Spinal cord (tissue), 9 donors: ENCODE measurements at regions not wholly inside any gene's neighbourhood (a gene's known extent, or its start where the extent isn't known, plus 50 kb on each side); places are given as distances from the start of the nearest gene placed in this dataset.

ENCODE experiments used
- DNase-seq, 6 donors: peaks; one replicate each; pipeline versions ENCODE4 v3.0.0 to v3.0.0-alpha.2; 2013 to 2015; ENCODE audit warnings: low spot score in 6 of 6, low read depth in 4 of 6
- H3K27ac ChIP-seq: one replicate; pipeline ENCODE4 v1.5.1; 2013; ENCODE audit warnings: low read depth, low read length, control low read depth
- H3K27me3 ChIP-seq: one replicate; pipeline ENCODE4 v1.6.1; 2013; ENCODE audit warnings: low read length; ENCODE audit not compliant: control insufficient read depth, insufficient read depth
- H3K36me3 ChIP-seq: one replicate; pipeline ENCODE4 v1.6.1; 2013; ENCODE audit warnings: low read length; ENCODE audit not compliant: control insufficient read depth, insufficient read depth
- H3K4me1 ChIP-seq: one replicate; pipeline ENCODE4 v1.6.1; 2013; ENCODE audit warnings: low read length; ENCODE audit not compliant: control insufficient read depth, insufficient read depth
- H3K4me3 ChIP-seq: one replicate; pipeline ENCODE4 v1.5.1; 2013; ENCODE audit warnings: low read depth, low read length, control low read depth
- H3K9me3 ChIP-seq: one replicate; pipeline ENCODE4 v1.6.1; 2013; ENCODE audit warnings: low read length; ENCODE audit not compliant: control insufficient read depth, insufficient read depth
- WGBS: methylation state at CpG from one replicate; pipeline ENCODE4 v1.1.5; 2013; ENCODE audit warnings: missing lambda C conversion rate; ENCODE audit not compliant: insufficient coverage; 5-methylcytosine and 5-hydroxymethylcytosine counted together
- donor health status: healthy.

DNA sequence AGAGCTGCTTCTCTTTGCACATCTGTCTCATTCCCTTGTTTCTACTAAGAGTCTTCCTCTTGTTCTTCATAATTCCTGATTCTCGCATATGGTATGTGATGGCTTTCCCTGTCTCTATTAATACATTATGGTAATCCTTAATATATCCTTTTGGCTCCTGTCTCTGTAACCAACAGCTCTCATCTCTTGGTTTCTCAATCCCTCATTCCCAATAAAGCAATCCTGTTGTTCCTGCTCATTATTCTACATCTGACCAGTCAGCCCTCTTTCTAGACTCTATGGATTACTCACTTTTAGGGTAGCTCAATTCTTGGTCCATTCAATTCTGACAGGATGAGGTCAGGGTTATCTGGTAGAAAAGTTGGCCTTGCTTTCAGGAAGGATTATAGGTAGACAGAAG, 349.9 kb downstream of the LRIG3 start:
- no peaks in the 10 kb centered on the region for H3K36me3 ChIP-seq
- no peaks in the 10 kb centered on the region for H3K9me3 ChIP-seq
- H3K4me3 ChIP-seq: no peak overlapping the region
- no peak for DNase-seq
- WGBS: no CpG with 5 or more reads among the region's 1 CpG
- no peaks in the 10 kb centered on the region for H3K27me3 ChIP-seq
- H3K27ac ChIP-seq: no peak overlapping the region
- no peaks in the 10 kb centered on the region for H3K4me1 ChIP-seq

DNA sequence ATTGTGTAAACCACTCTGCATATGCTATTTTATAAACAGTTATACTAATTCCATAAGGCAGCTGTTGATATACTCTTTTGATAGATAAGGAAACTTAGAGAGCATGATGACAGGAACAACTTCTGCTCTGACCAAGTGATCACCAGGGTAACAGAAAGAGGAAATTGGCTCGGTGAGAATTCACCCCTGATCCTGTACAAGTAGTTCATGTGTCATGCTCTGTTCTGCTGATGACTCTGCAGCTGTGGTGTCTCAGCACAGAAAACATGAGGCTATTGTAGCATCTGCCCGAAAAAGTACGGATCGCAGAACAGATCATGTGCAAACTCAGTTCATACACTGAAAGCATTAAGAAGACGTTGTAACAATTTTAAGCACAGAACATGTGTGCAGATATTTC, 345.0 kb downstream of the LRIG3 start:
- WGBS: 72% methylated on average over 4 of the region's 5 CpGs
- Histone ChIP-seq H3K36me3 (no peaks in the 10 kb centered on the region), H3K27me3 (no peaks in the 10 kb centered on the region), H3K27ac (no peak overlapping the region), H3K4me3 (no peak overlapping the region), H3K9me3 (no peaks in the 10 kb centered on the region), H3K4me1 (no peaks in the 10 kb centered on the region)
- no peak for DNase-seq

DNA sequence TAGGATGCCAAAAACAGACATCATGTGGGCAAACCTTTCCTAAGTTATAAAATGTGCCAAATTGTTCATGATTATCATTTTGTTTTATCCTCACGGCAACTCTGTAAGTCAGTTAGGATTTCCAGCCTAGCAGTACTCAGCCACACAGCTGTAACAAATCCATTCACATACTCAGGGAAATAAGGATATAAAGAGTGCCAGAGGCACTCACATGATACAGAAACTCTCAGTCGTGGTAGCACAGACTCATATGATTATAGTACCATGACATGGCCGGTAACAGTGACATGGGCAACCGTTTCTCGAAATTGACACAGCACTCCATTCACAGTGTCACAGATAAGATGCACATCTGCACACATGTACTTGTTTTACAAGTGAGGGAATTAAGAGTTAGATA, 344.2 kb downstream of the LRIG3 start:
- H3K4me3 ChIP-seq: no peak overlapping the region
- no peak overlapping the region for H3K27ac ChIP-seq
- no peaks in the 10 kb centered on the region for H3K36me3 ChIP-seq
- H3K27me3 ChIP-seq: no peaks in the 10 kb centered on the region
- DNase-seq: no peak
- H3K9me3 ChIP-seq: no peaks in the 10 kb centered on the region
- 70% methylated on average over 2 of the region's 5 CpGs for WGBS
- no peaks in the 10 kb centered on the region for H3K4me1 ChIP-seq

DNA sequence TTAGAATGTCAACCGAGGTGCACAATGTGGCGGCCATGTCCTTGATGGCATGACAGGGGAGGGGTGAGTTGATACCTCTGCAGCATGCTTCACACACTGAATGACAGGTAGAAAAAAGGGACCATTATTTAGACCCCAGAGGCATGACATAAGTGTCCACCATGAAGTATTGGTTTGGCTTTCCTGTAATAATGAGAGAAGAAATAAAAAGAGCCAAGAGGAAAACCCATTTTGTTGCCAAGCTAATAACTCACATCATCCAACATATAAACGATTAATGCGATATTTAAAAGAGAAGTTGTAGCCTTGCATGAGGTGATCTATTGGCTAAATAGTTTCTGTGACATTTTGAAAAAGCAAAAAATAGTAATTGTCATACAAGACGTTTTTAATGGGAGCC, 343.4 kb downstream of the LRIG3 start:
- no peak overlapping the region for H3K27ac ChIP-seq
- H3K9me3 ChIP-seq: no peaks in the 10 kb centered on the region
- no peaks in the 10 kb centered on the region for H3K4me1 ChIP-seq
- no peak overlapping the region for H3K4me3 ChIP-seq
- DNase-seq: no peak
- no CpG with 5 or more reads among the region's 5 CpGs for WGBS
- H3K27me3 ChIP-seq: no peaks in the 10 kb centered on the region
- H3K36me3 ChIP-seq: no peaks in the 10 kb centered on the region

DNA sequence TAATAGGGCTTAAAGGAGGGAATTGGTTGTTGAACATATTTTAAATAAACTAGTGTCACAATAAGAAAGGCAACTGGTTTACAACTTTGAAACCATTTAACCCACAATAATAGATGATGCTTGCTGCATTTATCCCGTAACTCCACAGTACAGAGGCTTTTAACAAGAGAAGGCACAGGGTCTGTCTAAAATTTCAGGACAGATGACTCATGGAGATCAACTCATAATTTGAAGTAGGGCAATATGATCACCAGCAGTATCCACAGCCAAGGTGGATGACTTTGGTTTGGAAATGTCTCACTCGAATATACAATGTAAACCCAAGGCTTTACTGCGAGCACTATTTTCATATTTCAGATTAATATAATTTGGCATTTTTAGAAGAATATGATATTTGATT, 340.2 kb downstream of the LRIG3 start:
- no peaks in the 10 kb centered on the region for H3K36me3 ChIP-seq
- H3K4me1 ChIP-seq: no peaks in the 10 kb centered on the region
- no peaks in the 10 kb centered on the region for H3K9me3 ChIP-seq
- no peak overlapping the region for H3K27ac ChIP-seq
- no peak for DNase-seq
- WGBS: 80% methylated on average over 1 of the region's 3 CpGs
- H3K4me3 ChIP-seq: no peak overlapping the region
- no peaks in the 10 kb centered on the region for H3K27me3 ChIP-seq

DNA sequence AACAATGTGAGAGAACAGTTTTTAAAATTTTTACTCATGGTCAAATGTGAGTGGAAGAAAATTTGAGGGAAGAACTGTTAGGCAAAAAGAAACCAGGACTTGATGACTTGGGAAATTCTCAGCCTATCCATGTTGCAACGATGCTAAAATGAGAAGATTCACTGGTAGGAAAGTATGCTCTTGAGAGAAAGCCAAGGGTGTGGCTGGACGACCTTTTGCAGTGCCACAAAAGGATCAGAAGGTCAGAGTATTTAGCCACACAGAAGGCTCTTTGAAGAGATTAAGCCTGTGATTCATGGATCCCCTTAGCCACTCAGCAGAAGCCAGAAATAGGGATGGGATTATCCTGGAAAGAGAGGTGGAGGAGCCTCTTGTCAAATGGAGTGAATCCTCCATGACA, 336.8 kb downstream of the LRIG3 start:
- Histone ChIP-seq H3K36me3 (no peaks in the 10 kb centered on the region), H3K4me3 (no peak overlapping the region), H3K4me1 (no peaks in the 10 kb centered on the region), H3K9me3 (no peaks in the 10 kb centered on the region), H3K27ac (no peak overlapping the region), H3K27me3 (no peaks in the 10 kb centered on the region)
- WGBS: 56% methylated on average over 2 of the region's 2 CpGs
- no peak for DNase-seq

DNA sequence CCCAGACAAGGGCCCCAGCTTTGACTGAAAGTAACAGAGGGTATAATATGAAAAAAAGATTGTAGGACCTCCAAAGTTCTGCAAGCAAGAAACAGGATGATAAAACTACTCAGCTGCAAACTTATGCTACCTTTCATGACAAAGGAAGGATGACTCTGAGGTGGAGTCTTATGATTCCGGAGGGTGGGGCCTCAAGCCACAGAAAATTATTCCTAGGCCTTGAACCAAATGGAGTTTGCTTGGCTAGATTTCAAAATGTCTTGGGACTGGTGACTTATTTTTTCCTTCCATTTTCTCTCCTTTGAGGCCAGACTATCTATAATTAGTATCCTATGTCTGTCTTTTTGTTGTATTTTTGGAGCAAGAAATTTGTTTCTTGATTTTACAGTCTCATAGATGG, 336.4 kb downstream of the LRIG3 start:
- no peak overlapping the region for H3K4me3 ChIP-seq
- H3K27me3 ChIP-seq: no peaks in the 10 kb centered on the region
- H3K27ac ChIP-seq: no peak overlapping the region
- H3K9me3 ChIP-seq: no peaks in the 10 kb centered on the region
- DNase-seq: no peak
- H3K36me3 ChIP-seq: no peaks in the 10 kb centered on the region
- no CpG with 5 or more reads among the region's 1 CpG for WGBS
- no peaks in the 10 kb centered on the region for H3K4me1 ChIP-seq

DNA sequence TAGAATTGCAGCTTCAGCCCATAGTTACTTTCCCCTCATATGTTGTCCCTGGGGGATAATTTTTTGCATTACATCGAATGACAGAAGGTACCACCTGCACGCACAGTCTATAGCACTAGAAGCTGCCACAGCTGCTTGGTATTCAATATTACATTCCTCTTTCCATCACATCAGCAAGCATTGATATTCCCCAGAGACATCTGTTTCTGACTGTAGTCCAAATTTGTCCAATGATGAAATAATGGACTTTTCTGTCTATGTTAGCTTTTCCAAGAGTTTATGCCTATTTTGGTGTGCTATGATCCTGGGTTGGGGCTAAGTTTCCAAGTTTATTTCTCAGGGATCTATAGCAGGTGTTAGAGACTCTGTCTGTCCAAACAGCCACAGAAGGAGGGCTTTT, 335.4 kb downstream of the LRIG3 start:
- H3K9me3 ChIP-seq: no peaks in the 10 kb centered on the region
- no peaks in the 10 kb centered on the region for H3K27me3 ChIP-seq
- no CpG with 5 or more reads among the region's 2 CpGs for WGBS
- no peaks in the 10 kb centered on the region for H3K4me1 ChIP-seq
- DNase-seq: peak in 1 of 6 donors; percentile 26
- H3K36me3 ChIP-seq: no peaks in the 10 kb centered on the region
- H3K27ac ChIP-seq: no peak overlapping the region
- H3K4me3 ChIP-seq: no peak overlapping the region

DNA sequence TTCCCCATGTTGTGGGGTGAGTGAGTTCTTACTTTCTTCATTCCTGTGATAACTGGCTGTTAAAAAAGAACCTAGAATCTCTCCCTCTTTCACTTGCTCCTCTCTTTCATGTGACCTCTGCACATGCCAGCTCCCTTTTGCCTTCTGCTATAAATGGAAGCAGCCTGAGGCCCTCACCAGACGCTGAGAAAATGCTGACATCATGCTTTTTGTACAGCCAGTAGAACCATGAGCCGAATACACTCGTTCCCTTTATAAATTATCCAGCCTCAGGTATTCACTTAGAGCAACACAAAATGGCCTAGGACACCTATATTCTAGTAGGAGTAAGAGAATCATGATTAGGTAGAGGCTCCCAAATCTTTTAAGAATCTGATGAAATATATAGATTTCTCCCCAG, 333.5 kb downstream of the LRIG3 start:
- DNase-seq: no peak
- Histone ChIP-seq H3K9me3 (no peaks in the 10 kb centered on the region), H3K27me3 (no peaks in the 10 kb centered on the region), H3K36me3 (no peaks in the 10 kb centered on the region), H3K4me3 (no peak overlapping the region), H3K27ac (no peak overlapping the region), H3K4me1 (no peaks in the 10 kb centered on the region)
- 63% methylated on average over 1 of the region's 3 CpGs for WGBS

DNA sequence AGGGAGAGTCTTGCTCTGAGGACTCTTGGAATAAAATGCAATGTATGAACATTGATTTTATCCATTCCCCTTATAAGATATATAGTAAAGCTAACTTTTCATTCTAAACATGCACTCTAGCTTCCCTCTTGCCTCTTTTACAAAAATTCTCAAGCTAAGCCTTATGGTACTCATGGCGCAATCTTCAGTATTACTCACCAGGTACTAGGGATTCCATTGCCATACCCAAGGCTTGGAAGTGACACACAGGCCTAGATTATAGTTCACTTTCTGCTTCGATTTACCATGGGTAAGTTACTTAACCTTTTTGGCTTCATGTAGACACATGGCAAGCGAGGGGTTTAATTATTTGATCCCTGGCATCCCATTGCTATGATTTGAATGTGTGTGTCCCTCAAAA, 331.5 kb downstream of the LRIG3 start:
- Histone ChIP-seq H3K27me3 (no peaks in the 10 kb centered on the region), H3K27ac (no peak overlapping the region), H3K4me1 (peaks cover 5% of the 10 kb centered on the region), H3K9me3 (no peaks in the 10 kb centered on the region), H3K4me3 (no peak overlapping the region), H3K36me3 (no peaks in the 10 kb centered on the region)
- DNase-seq: no peak
- WGBS: 95% methylated on average over 2 of the region's 3 CpGs
